ENCODE measurements at regions not wholly inside any gene's neighbourhood (a gene's known extent, or its start where the extent isn't known, plus 50 kb on each side); places are given as distances from the start of the nearest gene placed in this dataset.

GRCh38 chr4:162911349-162911748 lies 255.3 kb downstream of the NAF1 start:
- H3K27me3 ChIP-seq = no peaks in the 10 kb centered on the region
- H3K4me1 Mint-ChIP-seq = no peaks in the 10 kb centered on the region
- no peak overlapping the region for H3K27ac Mint-ChIP-seq
- peaks cover 7% of the 10 kb centered on the region for H3K9me3 Mint-ChIP-seq
- H3K27ac ChIP-seq = no peak overlapping the region
- H3K36me3 ChIP-seq = no peaks in the 10 kb centered on the region
- H3F3A ChIP-seq (ENCODE audit: low read depth) = no peaks in the 10 kb centered on the region
- H4K20me1 ChIP-seq (ENCODE audit: low read depth) = no peaks in the 10 kb centered on the region
- H3K79me2 ChIP-seq (ENCODE audit: low read depth) = no peaks in the 10 kb centered on the region
- H3K4me1 ChIP-seq = no peaks in the 10 kb centered on the region
- H3K4me3 ChIP-seq = no peak overlapping the region
- no peak overlapping the region for H3K4me3 Mint-ChIP-seq
- no peaks in the 10 kb centered on the region for H3K36me3 Mint-ChIP-seq
- no peak overlapping the region for H3K9ac ChIP-seq
- H3K27me3 Mint-ChIP-seq (ENCODE audit: insufficient read depth, low read depth) = no peaks in the 10 kb centered on the region
- H3K9me3 ChIP-seq (ENCODE audit: low read depth) = no peaks in the 10 kb centered on the region
- no peak overlapping the region for H2AFZ ChIP-seq (replicated peaks)
- no peak for DNase-seq (ENCODE audit: low spot score)
- no peak overlapping the region for H3K4me2 ChIP-seq
- TF ChIP-seq CTCF (IDR thresholded peaks at IDR 0.05) (no peak), EZH2 (IDR thresholded peaks at IDR 0.05) (no peak), EZH2phosphoT487 (IDR thresholded peaks at IDR 0.05) (no peak)

- Histone ChIP-seq H4K20me1 (ENCODE audit: low read depth) (no peaks in the 10 kb centered on the region), H3K27me3 (no peaks in the 10 kb centered on the region), H3K4me1 (no peaks in the 10 kb centered on the region), H3K79me2 (ENCODE audit: low read depth) (no peaks in the 10 kb centered on the region), H3K27ac (no peak overlapping the region), H3F3A (ENCODE audit: low read depth) (no peaks in the 10 kb centered on the region), H3K9ac (no peak overlapping the region), H3K9me3 (ENCODE audit: low read depth) (no peaks in the 10 kb centered on the region), H3K4me3 (no peak overlapping the region), H2AFZ (replicated peaks) (no peak overlapping the region), H3K4me2 (no peak overlapping the region), H3K36me3 (no peaks in the 10 kb centered on the region)
- Mint-ChIP-seq H3K9me3 (peaks cover 2% of the 10 kb centered on the region), H3K4me3 (no peak overlapping the region), H3K27ac (no peak overlapping the region), H3K4me1 (no peaks in the 10 kb centered on the region), H3K27me3 (ENCODE audit: insufficient read depth, low read depth) (no peaks in the 10 kb centered on the region), H3K36me3 (no peaks in the 10 kb centered on the region)
- no peak for TF ChIP-seq EZH2 (IDR thresholded peaks at IDR 0.05)
- TF ChIP-seq EZH2phosphoT487 (IDR thresholded peaks at IDR 0.05) = no peak
- no peak for TF ChIP-seq CTCF (IDR thresholded peaks at IDR 0.05)
- DNase-seq (ENCODE audit: low spot score) = no peak
These were observed 256.7 kb downstream of the NAF1 start for GRCh38 chr4:162909952-162910351.

GRCh38 chr4:162894387-162894786 lies 272.3 kb downstream of the NAF1 start:
- H3K9me3 Mint-ChIP-seq = peaks cover 3% of the 10 kb centered on the region
- H3K4me3 Mint-ChIP-seq = no peak overlapping the region
- Histone ChIP-seq H4K20me1 (ENCODE audit: low read depth) (no peaks in the 10 kb centered on the region), H2AFZ (replicated peaks) (no peak overlapping the region), H3K27me3 (no peaks in the 10 kb centered on the region), H3K4me2 (no peak overlapping the region), H3K9ac (no peak overlapping the region), H3K4me3 (no peak overlapping the region), H3F3A (ENCODE audit: low read depth) (peaks cover 12% of the 10 kb centered on the region), H3K79me2 (ENCODE audit: low read depth) (no peaks in the 10 kb centered on the region), H3K27ac (no peak overlapping the region), H3K36me3 (no peaks in the 10 kb centered on the region), H3K4me1 (no peaks in the 10 kb centered on the region), H3K9me3 (ENCODE audit: low read depth) (no peaks in the 10 kb centered on the region)
- no peaks in the 10 kb centered on the region for H3K36me3 Mint-ChIP-seq
- no peak for TF ChIP-seq CTCF (IDR thresholded peaks at IDR 0.05)
- no peak for TF ChIP-seq EZH2 (IDR thresholded peaks at IDR 0.05)
- no peak for TF ChIP-seq EZH2phosphoT487 (IDR thresholded peaks at IDR 0.05)
- no peak for DNase-seq (ENCODE audit: low spot score)
- no peak overlapping the region for H3K27ac Mint-ChIP-seq
- no peaks in the 10 kb centered on the region for H3K27me3 Mint-ChIP-seq (ENCODE audit: insufficient read depth, low read depth)
- peaks cover 6% of the 10 kb centered on the region for H3K4me1 Mint-ChIP-seq
